HG03060 (cell line): ENCODE measurements at regions not wholly inside any gene's neighbourhood (a gene's known extent, or its start where the extent isn't known, plus 50 kb on each side); places are given as distances from the start of the nearest gene placed in this dataset.

ENCODE experiments used
- ATAC-seq: cut with Tn5 transposase; IDR thresholded peaks from one replicate; pipeline ENCODE4 v1.9.1; 2021; ENCODE audit warnings: low read depth, moderate number of reproducible peaks; ENCODE audit not compliant: unreplicated experiment

- ATAC-seq = no peak
Measured at GRCh38 chr2:13919981-13920382, 712.5 kb upstream of the LRATD1 start.

GRCh38 chr2:13921245-13921644 lies 711.3 kb upstream of the LRATD1 start:
- no peak for ATAC-seq

DNA sequence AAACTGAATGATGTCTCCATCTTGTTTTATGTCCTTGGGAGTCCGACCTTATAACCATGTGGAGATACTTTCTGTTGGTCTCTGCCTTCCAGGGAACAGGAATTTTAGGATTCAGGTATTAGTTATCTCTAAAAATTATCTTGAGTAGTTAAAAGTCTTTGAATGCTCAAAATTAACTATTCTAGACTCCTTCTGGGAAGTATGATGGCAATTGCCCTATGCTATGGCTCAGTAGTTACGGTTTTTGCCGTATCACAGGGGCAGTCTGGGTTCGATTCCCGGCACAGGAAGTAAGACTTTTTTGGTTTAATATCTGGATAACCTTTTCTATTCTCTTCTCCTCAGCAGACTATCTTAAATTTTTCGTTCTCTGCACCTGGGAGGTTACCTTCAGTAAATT lies 708.7 kb upstream of the LRATD1 start:
- no peak for ATAC-seq

DNA sequence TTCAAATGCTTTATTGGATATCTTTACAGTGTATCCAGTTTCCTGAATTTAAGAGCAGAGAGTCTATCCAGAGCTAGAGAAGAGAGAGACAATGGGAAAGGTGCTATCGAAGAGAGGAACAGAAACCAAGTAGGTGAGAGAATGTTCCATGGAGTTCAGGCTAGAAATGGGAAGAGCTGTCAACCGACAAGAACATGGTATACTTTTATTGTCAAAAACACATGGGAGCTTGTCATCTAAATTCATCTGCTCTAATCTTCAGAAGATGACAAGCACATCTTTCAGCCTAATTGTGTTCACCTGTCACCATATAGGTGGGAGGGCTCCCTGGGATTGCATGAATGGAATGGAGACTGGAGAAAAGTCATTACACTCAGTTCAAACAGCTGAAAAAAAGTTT lies 690.4 kb upstream of the LRATD1 start:
- no peak for ATAC-seq

DNA sequence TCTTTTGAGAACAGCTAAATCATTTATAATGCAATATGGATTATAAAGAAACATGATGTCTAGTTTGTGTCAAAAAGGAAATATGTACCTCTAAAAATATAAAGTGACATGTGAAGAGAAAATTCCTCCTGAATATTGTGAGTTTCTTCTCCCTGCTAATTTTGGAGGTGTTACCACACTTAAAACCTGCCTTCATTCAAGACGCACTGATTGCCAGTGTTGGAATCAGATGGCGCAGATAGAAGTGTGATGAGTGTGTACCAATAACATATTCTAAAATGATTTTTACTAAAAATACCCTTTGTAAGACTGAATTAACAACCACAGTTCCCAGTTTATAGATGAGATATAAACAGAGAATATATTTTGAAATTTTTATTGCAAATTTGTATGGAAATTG lies 681.8 kb upstream of the LRATD1 start:
- no peak for ATAC-seq

DNA sequence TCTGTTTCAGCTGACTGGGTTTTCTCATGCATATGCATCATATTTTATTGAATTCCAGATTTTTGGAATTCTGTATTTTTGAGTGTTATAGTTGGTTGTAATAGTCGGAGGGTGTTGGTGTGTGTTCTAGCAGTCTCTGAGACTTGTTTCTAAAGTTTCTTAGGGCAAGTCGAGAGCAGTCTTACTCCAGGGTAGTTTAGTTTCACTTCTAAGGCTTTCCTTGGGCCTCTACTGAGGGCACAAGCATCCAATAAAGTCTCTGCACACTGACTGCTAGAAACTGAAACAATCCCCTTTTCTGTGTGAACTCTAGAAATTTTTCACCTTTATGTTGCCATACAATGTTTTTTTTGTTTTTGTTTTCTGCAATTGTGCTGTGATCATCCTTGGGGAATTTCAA lies 663.7 kb upstream of the LRATD1 start:
- no peak for ATAC-seq

DNA sequence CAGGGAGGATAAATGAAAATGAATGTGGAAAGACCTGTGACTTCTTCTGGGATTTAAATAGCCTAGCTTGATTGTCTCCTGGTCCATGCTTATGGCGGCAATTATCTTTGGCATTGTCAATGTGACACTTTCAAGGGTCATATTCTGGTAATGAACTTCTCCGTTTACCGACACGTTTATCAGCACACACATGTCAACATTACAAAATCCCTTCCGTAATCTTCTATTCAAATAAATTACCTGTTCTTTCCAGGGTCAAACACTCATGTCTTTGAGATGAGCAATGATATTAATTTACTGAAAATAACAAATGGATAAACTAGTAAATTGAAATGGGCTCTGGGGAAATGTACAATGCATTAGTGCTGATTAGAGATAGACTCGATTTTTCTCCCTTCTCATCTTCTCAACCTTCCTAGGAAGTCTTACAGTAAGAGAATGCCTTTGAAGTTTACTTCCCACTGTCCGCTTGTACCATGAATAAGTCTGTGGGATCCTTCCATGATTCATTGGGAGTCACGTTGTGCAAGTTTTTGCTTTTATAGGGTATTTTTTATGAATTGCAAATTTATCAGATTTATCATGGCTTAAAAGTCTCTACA lies 646.3 kb upstream of the LRATD1 start:
- ATAC-seq = no peak

GRCh38 chr2:13996527-13996926 lies 636.0 kb upstream of the LRATD1 start:
- ATAC-seq = no peak

DNA sequence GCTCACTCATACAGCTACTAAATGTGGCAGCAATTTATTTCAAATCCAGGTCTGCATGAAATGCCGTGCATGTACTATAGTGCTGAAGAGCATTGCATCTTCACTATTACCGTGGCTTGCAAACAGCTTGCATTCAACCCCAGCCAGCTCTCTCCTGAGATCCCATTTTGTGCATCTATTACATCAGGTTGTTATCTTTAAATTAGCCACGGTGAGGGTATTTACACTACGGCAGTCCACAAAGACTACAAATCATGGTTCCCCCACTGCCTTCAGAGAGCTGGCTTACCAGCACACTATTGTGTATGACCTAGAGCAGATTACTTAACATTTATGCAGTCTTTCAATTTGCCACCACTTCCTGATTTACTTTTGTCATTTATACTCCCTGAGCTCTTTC lies 621.3 kb upstream of the LRATD1 start:
- no peak for ATAC-seq

DNA sequence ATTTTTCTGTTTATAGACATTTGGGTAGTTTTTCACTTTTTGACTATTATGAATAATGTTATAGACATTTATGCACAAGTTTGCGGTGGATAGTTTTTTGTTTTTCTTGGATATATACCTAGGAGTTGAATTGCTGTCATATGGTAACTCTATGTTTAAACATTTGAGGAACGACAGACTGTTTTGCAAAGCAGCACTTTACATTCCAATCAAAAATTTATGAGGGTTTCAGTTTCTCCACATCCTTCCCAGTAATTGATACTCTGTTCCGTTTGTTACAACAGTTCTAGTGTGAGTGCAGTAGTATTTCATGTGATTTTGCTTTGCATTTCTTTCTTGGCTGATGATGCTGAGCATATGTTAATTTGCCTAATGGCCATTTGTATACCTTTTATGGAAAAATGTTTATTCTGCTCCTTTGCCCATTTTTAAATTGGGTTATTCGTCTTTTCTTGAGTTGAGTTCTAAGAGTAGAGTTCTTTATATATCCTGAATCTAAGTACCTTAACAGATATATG lies 617.3 kb upstream of the LRATD1 start:
- ATAC-seq = no peak

DNA sequence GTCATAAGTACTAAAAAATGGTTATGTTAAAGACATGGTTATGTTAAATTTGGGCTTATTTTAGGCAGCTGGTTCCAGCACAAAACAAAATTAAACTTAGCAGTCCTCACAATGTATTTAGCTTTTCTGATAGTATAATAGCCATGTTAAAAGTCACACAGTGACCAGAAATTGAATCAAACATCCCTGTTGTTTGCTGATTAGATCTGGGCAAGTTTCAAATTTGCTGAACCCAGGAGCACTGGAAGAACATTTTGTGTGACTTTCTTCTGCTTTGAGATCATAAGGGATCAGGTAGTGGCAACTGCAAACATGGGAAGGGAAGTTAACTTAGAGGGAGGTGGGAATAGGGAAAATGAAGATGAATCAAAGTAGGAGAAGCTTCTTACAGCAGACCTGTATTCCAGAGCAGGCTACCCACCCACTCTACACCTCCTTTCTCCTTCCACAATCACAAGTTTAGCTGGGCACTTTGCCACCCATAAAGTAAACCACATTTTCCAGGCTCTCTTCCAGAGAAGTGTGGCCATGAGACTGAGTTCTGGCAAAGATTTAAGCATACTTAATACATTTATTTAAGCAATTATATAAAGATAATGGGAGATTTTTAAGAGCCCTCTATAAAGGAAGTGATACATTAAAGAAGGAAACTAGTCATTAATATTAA lies 616.1 kb upstream of the LRATD1 start:
- ATAC-seq = no peak

DNA sequence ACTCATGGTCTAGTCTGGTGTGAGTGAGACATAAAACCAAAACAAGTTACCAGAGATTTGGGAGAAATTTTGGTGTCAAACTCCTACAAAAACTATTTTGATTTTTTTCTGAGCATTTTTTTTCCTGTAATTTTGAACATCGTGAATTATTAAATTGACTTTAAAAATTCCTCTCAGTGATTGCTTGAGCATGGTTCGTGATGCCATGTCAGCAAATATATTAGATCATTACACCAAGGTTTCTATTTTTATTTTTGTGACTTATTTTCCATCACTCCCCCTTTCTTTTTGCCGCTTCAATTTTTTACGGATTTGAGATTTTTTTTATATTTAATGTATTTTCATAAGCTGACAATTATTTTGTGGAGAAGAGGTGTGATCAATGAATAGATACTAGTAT lies 613.9 kb upstream of the LRATD1 start:
- no peak for ATAC-seq

DNA sequence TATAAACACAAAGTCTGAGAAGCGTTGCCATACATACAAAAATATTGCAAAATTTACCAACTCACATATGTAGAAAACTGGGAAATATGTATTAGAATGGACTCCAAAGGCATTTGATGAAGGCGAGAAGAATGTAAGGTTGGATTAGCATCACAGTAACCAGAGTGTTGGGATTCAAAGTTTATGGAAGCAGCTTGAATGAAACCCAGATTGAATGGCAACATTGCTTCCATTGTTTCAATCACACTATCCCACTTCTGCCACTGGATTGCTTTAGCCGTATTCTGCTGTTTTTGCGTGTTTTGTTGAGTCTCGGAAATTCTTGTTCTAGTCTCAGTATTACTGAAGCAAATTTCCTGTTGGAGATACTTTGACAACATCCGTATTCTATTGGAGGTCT lies 609.0 kb upstream of the LRATD1 start:
- ATAC-seq = no peak

GRCh38 chr2:14039134-14039533 lies 593.4 kb upstream of the LRATD1 start:
- ATAC-seq = no peak

GRCh38 chr2:14047491-14047890 lies 585.0 kb upstream of the LRATD1 start:
- ATAC-seq = no peak

- ATAC-seq = no peak
Measured at GRCh38 chr2:14051401-14051800, 581.1 kb upstream of the LRATD1 start.

DNA sequence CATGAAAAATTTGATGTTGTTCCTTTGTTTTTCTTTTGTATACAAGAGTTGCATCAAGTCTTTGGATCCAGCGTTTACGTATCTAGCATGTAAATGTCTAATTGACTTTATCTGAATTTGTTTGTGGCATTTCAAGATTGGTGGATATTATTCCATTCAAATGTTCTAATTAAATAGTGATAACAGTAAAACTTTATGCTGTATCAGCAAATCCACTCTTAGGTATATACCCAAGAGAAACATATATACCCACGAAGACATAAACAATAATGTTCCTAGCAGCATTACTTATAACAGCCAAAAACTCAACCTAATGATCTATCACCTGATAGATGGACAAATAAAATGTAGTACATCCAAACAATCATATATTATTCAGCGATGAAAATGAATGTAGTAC lies 579.4 kb upstream of the LRATD1 start:
- no peak for ATAC-seq

- no peak for ATAC-seq
Measured at GRCh38 chr2:14064346-14064745, 568.2 kb upstream of the LRATD1 start.

DNA sequence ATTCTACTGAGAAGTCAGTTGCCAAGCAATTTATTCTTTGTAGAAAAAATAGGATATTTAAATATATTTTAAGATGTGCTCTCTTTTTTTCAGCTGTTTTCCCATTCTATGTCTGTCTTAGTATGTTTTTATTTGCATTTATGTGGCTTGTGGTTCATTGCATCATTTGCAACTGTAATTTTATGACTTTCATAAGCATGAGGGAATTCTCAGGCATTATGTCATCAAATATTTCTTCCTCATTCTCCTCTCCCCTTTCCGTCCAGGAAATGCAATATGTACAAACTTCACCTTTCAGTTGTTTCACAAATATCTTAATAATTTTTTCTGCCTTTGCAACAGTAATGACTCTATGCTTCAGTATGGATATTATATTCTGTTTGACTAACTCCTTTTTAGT lies 560.2 kb upstream of the LRATD1 start:
- ATAC-seq = no peak

GRCh38 chr2:14074691-14075090 lies 557.8 kb upstream of the LRATD1 start:
- ATAC-seq = no peak

GRCh38 chr2:14079576-14079975 lies 552.9 kb upstream of the LRATD1 start:
- no peak for ATAC-seq

DNA sequence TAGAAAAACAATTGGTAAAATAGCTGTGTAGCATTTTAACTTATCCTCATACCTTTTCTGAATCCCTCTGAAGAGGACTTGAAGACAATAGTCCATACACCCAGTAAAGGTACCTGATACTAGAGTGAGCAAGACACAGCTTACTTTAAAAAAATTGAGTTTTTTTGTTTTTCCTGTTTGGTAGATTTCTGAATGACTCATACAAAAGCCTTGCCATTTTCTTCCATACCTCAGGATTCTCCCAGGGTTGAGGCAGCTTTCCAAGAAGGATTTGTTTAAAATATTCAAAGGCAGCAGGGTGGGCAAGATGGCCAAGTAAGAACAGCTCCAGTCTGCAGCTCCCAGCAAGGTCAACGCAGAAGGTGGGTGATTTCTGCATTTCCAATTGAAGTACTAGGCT lies 551.0 kb upstream of the LRATD1 start:
- no peak for ATAC-seq
